ENCODE measurements at regions not wholly inside any gene's neighbourhood (a gene's known extent, or its start where the extent isn't known, plus 50 kb on each side); places are given as distances from the start of the nearest gene placed in this dataset.
A peak's percentile ranks its signal among the peaks of the same experiment; 100 is the strongest.

- POLR2A ChIA-PET (ENCODE audit: low non-redundant PET) = no interaction called here
- intact Hi-C loops (cut with micrococcal nuclease; ENCODE audit: unreplicated experiment) = no loop called here
These were observed 80.7 kb upstream of the MPDZ start for GRCh38 chr9:13360188-13360587.

DNA sequence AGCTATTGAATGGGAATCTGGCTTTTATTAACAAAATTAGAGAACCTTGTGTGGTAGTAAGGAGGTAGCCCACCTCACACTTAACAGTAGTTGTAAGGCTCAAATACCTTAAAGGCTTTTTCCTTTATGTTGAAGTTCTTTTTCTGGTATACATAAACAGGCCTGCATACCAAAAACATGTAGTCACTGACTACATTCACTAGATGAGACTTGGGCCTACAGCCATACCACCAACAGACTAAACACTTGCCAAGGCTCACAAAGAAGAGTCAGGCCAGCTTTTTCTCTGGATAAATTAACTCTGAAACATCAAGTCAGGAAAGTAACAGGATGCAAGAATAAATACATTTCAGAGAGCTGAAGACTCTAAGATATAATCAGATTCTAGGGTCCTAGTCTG, 78.6 kb upstream of the MPDZ start:
- Histone ChIP-seq H3K27ac (ENCODE audit: low read depth, low read length, poor library complexity, severe bottlenecking) (no peak overlapping the region), H3K4me1 (ENCODE audit: insufficient read depth, low read length, poor library complexity, severe bottlenecking) (no peaks in the 10 kb centered on the region), H3K4me3 (ENCODE audit: low read depth, low read length, poor library complexity, severe bottlenecking) (no peak overlapping the region), H3K36me3 (ENCODE audit: insufficient read depth, low read length, poor library complexity, severe bottlenecking) (no peaks in the 10 kb centered on the region), H3K27me3 (replicated peaks; ENCODE audit: insufficient read depth, low read depth, low read length, poor library complexity) (no peaks in the 10 kb centered on the region), H3K9me3 (ENCODE audit: low read depth, low read length, poor library complexity, severe bottlenecking) (no peaks in the 10 kb centered on the region)
- CTCF ChIA-PET = no interaction called here
- no peak for TF ChIP-seq EZH2 (IDR thresholded peaks at IDR 0.05; ENCODE audit: borderline replicate concordance, low read depth, low read length, poor library complexity, severe bottlenecking)
- TF ChIP-seq CTCF (conservative IDR thresholded peaks at IDR 0.05; ENCODE audit: low read depth, low read length) = no peak
- no TSS peak for BruUV-seq (replicated peaks)
- no peak for DNase-seq (ENCODE audit: low spot score)
- intact Hi-C loops (cut with micrococcal nuclease; ENCODE audit: unreplicated experiment) = no loop called here
- POLR2A ChIA-PET (ENCODE audit: low non-redundant PET) = no interaction called here

More at GRCh38 chr9:13360188-13360587, 80.7 kb upstream of the MPDZ start:
- TF ChIP-seq EZH2 (IDR thresholded peaks at IDR 0.05; ENCODE audit: borderline replicate concordance, low read depth, low read length, poor library complexity, severe bottlenecking) = no peak
- TF ChIP-seq CTCF (conservative IDR thresholded peaks at IDR 0.05; ENCODE audit: low read depth, low read length) = no peak
- no peaks in the 10 kb centered on the region for H3K36me3 ChIP-seq (ENCODE audit: insufficient read depth, low read length, poor library complexity, severe bottlenecking)
- no peaks in the 10 kb centered on the region for H3K9me3 ChIP-seq (ENCODE audit: low read depth, low read length, poor library complexity, severe bottlenecking)
- CTCF ChIA-PET = no interaction called here
- no peaks in the 10 kb centered on the region for H3K27me3 ChIP-seq (replicated peaks; ENCODE audit: insufficient read depth, low read depth, low read length, poor library complexity)
- no TSS peak for BruUV-seq (replicated peaks)
- peak; percentile 28 for DNase-seq (ENCODE audit: low spot score)
- H3K4me1 ChIP-seq (ENCODE audit: insufficient read depth, low read length, poor library complexity, severe bottlenecking) = peaks cover 5% of the 10 kb centered on the region
- H3K4me3 ChIP-seq (ENCODE audit: low read depth, low read length, poor library complexity, severe bottlenecking) = no peak overlapping the region
- H3K27ac ChIP-seq (ENCODE audit: low read depth, low read length, poor library complexity, severe bottlenecking) = no peak overlapping the region

DNA sequence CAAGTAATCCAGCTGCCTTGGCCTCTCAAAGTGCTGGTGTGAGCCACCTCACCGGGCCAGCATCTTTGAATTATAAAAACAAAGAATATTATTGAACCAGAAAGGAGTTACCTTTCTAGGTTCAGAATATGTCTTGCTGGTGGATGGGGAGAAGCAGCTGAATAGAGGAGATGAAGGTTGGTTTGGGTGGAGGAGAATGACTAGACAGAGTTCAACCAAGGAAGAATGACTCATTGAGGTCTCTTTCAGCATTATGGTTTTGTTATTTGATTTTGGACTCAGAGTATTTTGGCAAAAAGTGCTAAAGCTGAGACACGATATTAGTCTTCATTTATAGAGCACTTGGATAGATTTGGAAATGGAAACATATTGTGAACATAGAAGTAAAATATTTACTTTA, 75.2 kb upstream of the MPDZ start:
- Histone ChIP-seq H3K27ac (ENCODE audit: low read depth, low read length, poor library complexity, severe bottlenecking) (no peak overlapping the region), H3K4me1 (ENCODE audit: insufficient read depth, low read length, poor library complexity, severe bottlenecking) (no peaks in the 10 kb centered on the region), H3K4me3 (ENCODE audit: low read depth, low read length, poor library complexity, severe bottlenecking) (no peak overlapping the region), H3K36me3 (ENCODE audit: insufficient read depth, low read length, poor library complexity, severe bottlenecking) (no peaks in the 10 kb centered on the region), H3K27me3 (replicated peaks; ENCODE audit: insufficient read depth, low read depth, low read length, poor library complexity) (no peaks in the 10 kb centered on the region), H3K9me3 (ENCODE audit: low read depth, low read length, poor library complexity, severe bottlenecking) (no peaks in the 10 kb centered on the region)
- TF ChIP-seq EZH2 (IDR thresholded peaks at IDR 0.05; ENCODE audit: borderline replicate concordance, low read depth, low read length, poor library complexity, severe bottlenecking) (no peak), CTCF (conservative IDR thresholded peaks at IDR 0.05; ENCODE audit: low read depth, low read length) (no peak)
- DNase-seq (ENCODE audit: low spot score) = no peak
- CTCF ChIA-PET = no interaction called here
- BruUV-seq (replicated peaks) = no TSS peak
- POLR2A ChIA-PET (ENCODE audit: low non-redundant PET) = no interaction called here
- intact Hi-C loops (cut with micrococcal nuclease; ENCODE audit: unreplicated experiment) = loop anchor here (5.0 kb wide), 1 partner anchor 68 kb away; no protein-coding TSS in a partner anchor

Data from A673 (cell line).